H1 (cell line): ENCODE measurements at regions not wholly inside any gene's neighbourhood (a gene's known extent, or its start where the extent isn't known, plus 50 kb on each side); places are given as distances from the start of the nearest gene placed in this dataset.
A peak's percentile ranks its signal among the peaks of the same experiment; 100 is the strongest.

Experiments used
- CTCF ChIA-PET: fragments of 300-600 bp; sonication (Branson Sonifier 250); formaldehyde crosslinking; loops from one replicate; lab custom pipeline; 2021; ENCODE audit not compliant: partially characterized antibody; lab: Charles Lee
- POLR2A ChIA-PET: fragments of 300-600 bp; sonication (Branson Sonifier 250); formaldehyde crosslinking; loops from one replicate; lab custom pipeline; 2021; ENCODE audit warnings: inconsistent platforms; ENCODE audit not compliant: partially characterized antibody; lab: Charles Lee
- DNase-seq, 2 experiments: peaks; one replicate each; pipeline versions ENCODE4 v3.0.0 to v3.0.0-alpha.2; 2010 to 2022; ENCODE audit warnings: low spot score in 2 of 2, low read depth in 1 of 2, mixed read lengths in 1 of 2
- FAIRE-seq: peaks from 2 replicates; lab custom pipeline; 2011; peaks lifted over from hg19 to GRCh38; lab: Jason Lieb, UNC
- H2AFZ ChIP-seq: 2 replicates; pipeline ENCODE4 v1.8.1; 2012; ENCODE audit warnings: low read length, inconsistent platforms
- H2AK5ac ChIP-seq: 2 replicates; pipeline ENCODE4 v1.6.1; 2013; ENCODE audit warnings: low read depth, low read length
- H2BK120ac ChIP-seq: replicated peaks from 2 replicates; pipeline ENCODE3; 2013; ENCODE audit warnings: low read depth, low read length, inconsistent platforms
- H2BK12ac ChIP-seq: 2 replicates; pipeline ENCODE4 v1.6.1; 2013; ENCODE audit warnings: low read depth, low read length
- H2BK15ac ChIP-seq: 2 replicates; pipeline ENCODE4 v1.6.1; 2013; ENCODE audit warnings: low read length
- H2BK20ac ChIP-seq: 2 replicates; pipeline ENCODE4 v1.6.1; 2013; ENCODE audit warnings: low read length
- H2BK5ac ChIP-seq: 2 replicates; pipeline ENCODE4 v1.6.1; 2013; ENCODE audit warnings: low read depth, low read length
- H3K14ac ChIP-seq: 2 replicates; pipeline ENCODE4 v1.6.1; 2013; ENCODE audit warnings: inconsistent platforms; ENCODE audit not compliant: insufficient read length
- H3K18ac ChIP-seq: 2 replicates; pipeline ENCODE4 v1.6.1; 2013; ENCODE audit warnings: low read length; ENCODE audit errors: extremely low read depth
- H3K23ac ChIP-seq: 2 replicates; pipeline ENCODE4 v1.6.1; 2013; ENCODE audit warnings: inconsistent platforms; ENCODE audit not compliant: insufficient read length
- H3K23me2 ChIP-seq: 2 replicates; pipeline ENCODE4 v1.6.1; 2013; ENCODE audit warnings: low read depth, low read length
- H3K27ac ChIP-seq: 2 replicates; pipeline ENCODE4 v1.6.1; 2011; ENCODE audit warnings: low read depth, low read length, inconsistent platforms
- H3K27me3 ChIP-seq, 4 experiments: replicated peaks in 1 of 4; 1 replicate in 1 of 4; 2 replicates in 3 of 4; pipeline versions ENCODE4 v1.6.1 to v1.8.1; 2011 to 2013; ENCODE audit warnings: low read length in 3 of 4, mild to moderate bottlenecking in 3 of 4, inconsistent platforms in 2 of 4, mixed read lengths in 2 of 4, moderate library complexity in 1 of 4; ENCODE audit not compliant: control insufficient read depth in 3 of 4, insufficient read depth in 3 of 4; ENCODE audit errors: extremely low read depth in 1 of 4
- H3K36me3 ChIP-seq, 4 experiments: 2 replicates each; pipeline versions ENCODE4 v1.6.1 to v1.8.1; 2011 to 2013; ENCODE audit warnings: mild to moderate bottlenecking in 4 of 4, low read length in 3 of 4, moderate library complexity in 2 of 4, control low read depth in 1 of 4, inconsistent platforms in 1 of 4; ENCODE audit not compliant: insufficient read depth in 4 of 4, control insufficient read depth in 2 of 4
- H3K4ac ChIP-seq: replicated peaks from 2 replicates; pipeline ENCODE3; 2013; ENCODE audit warnings: low read length, low read depth, mixed read lengths, inconsistent platforms; ENCODE audit not compliant: insufficient read length
- H3K4me1 ChIP-seq, 4 experiments: replicated peaks in 1 of 4; 1 replicate in 1 of 4; 2 replicates in 3 of 4; pipeline versions ENCODE4 v1.6.1 to v1.8.1; 2011 to 2013; ENCODE audit warnings: low read length in 3 of 4, inconsistent platforms in 2 of 4, mixed read lengths in 1 of 4; ENCODE audit not compliant: insufficient read depth in 4 of 4, control insufficient read depth in 3 of 4
- H3K4me2 ChIP-seq, 2 experiments: 2 replicates each; pipeline versions ENCODE4 v1.6.1 to v1.8.1; 2011 to 2013; ENCODE audit warnings: low read depth in 2 of 2, low read length in 2 of 2, control low read depth in 1 of 2, inconsistent platforms in 1 of 2, mild to moderate bottlenecking in 1 of 2; ENCODE audit not compliant: insufficient read depth in 1 of 2
- H3K4me3 ChIP-seq, 4 experiments: fragments of 200-600, 300-600 bp in 1 of 4; sonication (generic), shearing (Covaris generic), sonication (Bioruptor Twin) in 1 of 4; 2 replicates each; pipeline versions ENCODE4 v1.5.1 to v1.8.1; 2011 to 2016; ENCODE audit warnings: low read length in 4 of 4, low read depth in 3 of 4, control low read depth in 2 of 4, inconsistent platforms in 2 of 4, mild to moderate bottlenecking in 2 of 4, mixed read lengths in 1 of 4, moderate library complexity in 1 of 4; ENCODE audit not compliant: insufficient read depth in 2 of 4; ENCODE audit errors: extremely low read depth in 1 of 4
- H3K56ac ChIP-seq: replicated peaks from 2 replicates; pipeline ENCODE3; 2013; ENCODE audit warnings: low read depth, mild to moderate bottlenecking, mixed read lengths, low read length, inconsistent platforms; ENCODE audit not compliant: insufficient read length
- H3K79me1 ChIP-seq: 2 replicates; pipeline ENCODE4 v1.6.1; 2013; ENCODE audit warnings: low read depth, low read length, control low read depth
- H3K79me2 ChIP-seq, 2 experiments: 2 replicates each; pipeline versions ENCODE4 v1.6.1 to v1.8.1; 2012 to 2013; ENCODE audit warnings: low read length in 2 of 2, mild to moderate bottlenecking in 2 of 2, inconsistent platforms in 1 of 2; ENCODE audit not compliant: insufficient read depth in 2 of 2, control insufficient read depth in 1 of 2
- H3K9ac ChIP-seq, 4 experiments: replicated peaks in 1 of 4; 1 replicate in 1 of 4; 2 replicates in 3 of 4; pipeline versions ENCODE4 v1.6.1 to v1.8.1; 2011 to 2013; ENCODE audit warnings: low read depth in 3 of 4, low read length in 3 of 4, control low read depth in 2 of 4, mild to moderate bottlenecking in 2 of 4, moderate library complexity in 2 of 4, inconsistent platforms in 1 of 4; ENCODE audit errors: extremely low read depth in 1 of 4
- H3K9me3 ChIP-seq, 2 experiments: 2 replicates each; pipeline versions ENCODE4 v1.6.1 to v1.8.1; 2012 to 2013; ENCODE audit warnings: mild to moderate bottlenecking in 2 of 2, moderate library complexity in 2 of 2, control low read depth in 1 of 2, inconsistent platforms in 1 of 2, low read depth in 1 of 2, low read length in 1 of 2, mixed read lengths in 1 of 2; ENCODE audit not compliant: insufficient read depth in 2 of 2
- H4K20me1 ChIP-seq, 2 experiments: replicated peaks in 1 of 2; 2 replicates each; pipeline versions ENCODE3 to v1.8.1; 2011 to 2013; ENCODE audit warnings: inconsistent platforms in 2 of 2, low read length in 2 of 2, mild to moderate bottlenecking in 1 of 2; ENCODE audit not compliant: insufficient read depth in 2 of 2, control insufficient read depth in 1 of 2
- H4K5ac ChIP-seq: 2 replicates; pipeline ENCODE4 v1.6.1; 2013; ENCODE audit warnings: low read length, low read depth, mixed read lengths, inconsistent platforms; ENCODE audit not compliant: insufficient read length
- H4K8ac ChIP-seq: 2 replicates; pipeline ENCODE4 v1.8.0; 2013; ENCODE audit warnings: mild to moderate bottlenecking, moderate library complexity, low read length, inconsistent platforms; ENCODE audit not compliant: insufficient read depth; ENCODE audit errors: extremely low read depth
- H4K91ac ChIP-seq: replicated peaks from 2 replicates; pipeline ENCODE3; 2013; ENCODE audit warnings: low read length, mixed read lengths, inconsistent platforms; ENCODE audit not compliant: insufficient read length
- ASH2L ChIP-seq: fragments of 200-600, 300-600 bp; sonication (generic); IDR thresholded peaks from one replicate; pipeline ENCODE4 v1.7.1; 2017; ENCODE audit warnings: low read length
- CBX8 ChIP-seq: fragments of 300-800, 300-1000 bp; sonication (generic); IDR thresholded peaks from 2 replicates; pipeline ENCODE4 v1.7.1; 2016; ENCODE audit warnings: low read depth, low read length, borderline replicate concordance
- CHD2 ChIP-seq: IDR thresholded peaks from 2 replicates; pipeline ENCODE4 v1.6.1; 2012; ENCODE audit warnings: low read length, improper control_type of control experiment
- CREB1 ChIP-seq: IDR thresholded peaks from 2 replicates; pipeline ENCODE4 v1.6.1; 2012; ENCODE audit warnings: inconsistent platforms
- EGR1 ChIP-seq: IDR thresholded peaks from 2 replicates; pipeline ENCODE4 v1.6.1; 2011; ENCODE audit warnings: low read depth, low read length, borderline replicate concordance
- JUN ChIP-seq: IDR thresholded peaks from 2 replicates; pipeline ENCODE4 v1.6.1; 2011; ENCODE audit warnings: low read depth, mild to moderate bottlenecking, improper control_type of control experiment, low read length
- POLR2AphosphoS5 ChIP-seq: IDR thresholded peaks from 2 replicates; pipeline ENCODE4 v1.6.1; 2011; ENCODE audit warnings: low read depth, low read length
- SP2 ChIP-seq: IDR thresholded peaks from 2 replicates; pipeline ENCODE4 v1.6.1; 2012; ENCODE audit warnings: mild to moderate bottlenecking, low read length, inconsistent platforms
- TBP ChIP-seq: IDR thresholded peaks from 2 replicates; pipeline ENCODE4 v1.6.1; 2011; ENCODE audit warnings: low read depth, low read length, improper control_type of control experiment
- WGBS, 2 experiments: shearing (Covaris generic) in 1 of 2; methylation state at CpG; one replicate each; pipeline versions ENCODE4 v1.1.6 to v1.1.7; 2013 to 2015; ENCODE audit warnings: low lambda C conversion rate in 2 of 2, mixed read lengths in 2 of 2, inconsistent platforms in 1 of 2, low coverage in 1 of 2, missing lambda C conversion rate in 1 of 2; ENCODE audit not compliant: insufficient replicate concordance in 2 of 2, insufficient coverage in 1 of 2, insufficient read length in 1 of 2; ENCODE audit errors: extremely low coverage in 1 of 2, missing lambda C conversion rate in 1 of 2; 5-methylcytosine and 5-hydroxymethylcytosine counted together
- TF ChIP-seq, protein P1 (sequence below): IDR thresholded peaks from 2 replicates; pipeline ENCODE4 v1.6.1; 2012; ENCODE audit warnings: inconsistent platforms

DNA sequence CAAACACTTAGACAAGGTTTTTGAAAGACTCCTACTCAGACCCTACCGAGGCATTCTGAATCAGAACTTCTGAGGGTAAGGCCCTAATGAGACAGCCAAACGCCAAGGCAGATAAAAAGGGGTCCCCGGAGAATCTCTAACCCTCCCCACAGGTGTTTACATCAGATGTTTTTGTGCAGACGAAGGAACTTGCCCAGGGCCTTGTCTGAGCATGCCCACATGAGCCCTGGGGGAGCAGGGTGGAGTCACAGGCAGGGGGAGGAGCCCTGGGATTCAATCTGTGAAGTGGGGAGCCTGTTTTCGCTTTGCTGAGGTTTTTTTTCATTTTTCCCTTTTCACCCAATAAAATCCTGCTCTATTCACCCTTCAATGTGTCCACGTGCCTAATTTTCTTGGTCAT, 61.6 kb upstream of the MED4 start:
- ChIA-PET POLR2A (no interaction called here), CTCF (no interaction called here)
- no peak for FAIRE-seq
- Histone ChIP-seq H2BK15ac (no peak overlapping the region), H3K18ac (0 out of 2 replicates have a peak overlapping the region, but pooled peaks have one; percentile 53), H4K20me1 (no peaks in the 10 kb centered on the region), H3K4ac (no peak overlapping the region), H3K14ac (no peak overlapping the region), H3K27me3 (no peaks in the 10 kb centered on the region), H2BK120ac (no peak overlapping the region), H4K5ac (no peak overlapping the region), H3K4me1 (peaks cover 0 to 4% (median under 1%) of the 10 kb centered on the region in 4 experiments; a peak in 3 of 7 replicates), H4K8ac (no peak overlapping the region), H3K79me2 (no peaks in the 10 kb centered on the region), H3K27ac (no peak overlapping the region), H3K36me3 (no peaks in the 10 kb centered on the region), H3K79me1 (no peaks in the 10 kb centered on the region), H2BK20ac (no peak overlapping the region), H3K23me2 (no peaks in the 10 kb centered on the region), H4K91ac (no peak overlapping the region), H2BK5ac (no peak overlapping the region), H3K9me3 (no peaks in the 10 kb centered on the region), H3K4me2 (no peak overlapping the region), H3K4me3 (no peak overlapping the region), H2BK12ac (no peak overlapping the region), H3K56ac (no peak overlapping the region), H2AK5ac (no peak overlapping the region), H2AFZ (peak overlapping the region; percentile 47; the same call in 1 of the 2 replicates), H3K23ac (no peak overlapping the region), H3K9ac (no peak overlapping the region)
- WGBS, 2 experiments, result 81% methylated on average over 6 of the region's 6 CpGs; no CpG with 5 or more reads in 1 of the 2 experiments
- TF ChIP-seq TBP (no peak), CREB1 (no peak), EGR1 (no peak), JUN (no peak), CHD2 (no peak), SP2 (no peak), ASH2L (no peak), CBX8 (no peak), POLR2AphosphoS5 (no peak)
- TF ChIP-seq, protein P1, sequence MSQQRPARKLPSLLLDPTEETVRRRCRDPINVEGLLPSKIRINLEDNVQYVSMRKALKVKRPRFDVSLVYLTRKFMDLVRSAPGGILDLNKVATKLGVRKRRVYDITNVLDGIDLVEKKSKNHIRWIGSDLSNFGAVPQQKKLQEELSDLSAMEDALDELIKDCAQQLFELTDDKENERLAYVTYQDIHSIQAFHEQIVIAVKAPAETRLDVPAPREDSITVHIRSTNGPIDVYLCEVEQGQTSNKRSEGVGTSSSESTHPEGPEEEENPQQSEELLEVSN, result no peak
- DNase-seq, result peak in 1 of 2 experiments; percentile 58
